Neural crest cell (in vitro differentiated cells): ENCODE measurements at regions not wholly inside any gene's neighbourhood (a gene's known extent, or its start where the extent isn't known, plus 50 kb on each side); places are given as distances from the start of the nearest gene placed in this dataset.

ENCODE experiments used
- DNase-seq: peaks from one replicate; pipeline ENCODE4 v3.0.0; 2021; ENCODE audit warnings: low read depth, mixed read lengths, low spot score
- H3K27ac Mint-ChIP-seq: one replicate; pipeline ENCODE4 v1.8.0; 2021; ENCODE audit warnings: mild to moderate bottlenecking, mixed read lengths; ENCODE audit not compliant: unreplicated experiment
- H3K27me3 Mint-ChIP-seq: 2 replicates; pipeline ENCODE4 v1.8.0; 2021; ENCODE audit warnings: low read depth, mild to moderate bottlenecking, mixed read lengths
- H3K36me3 Mint-ChIP-seq: 2 replicates; pipeline ENCODE4 v1.8.0; 2021; ENCODE audit warnings: low read depth, mild to moderate bottlenecking, mixed read lengths
- H3K4me1 Mint-ChIP-seq: 2 replicates; pipeline ENCODE4 v1.8.0; 2021; ENCODE audit warnings: mixed read lengths
- H3K4me3 Mint-ChIP-seq: one replicate; pipeline ENCODE4 v1.8.0; 2021; ENCODE audit warnings: mild to moderate bottlenecking, mixed read lengths
- H3K9me3 Mint-ChIP-seq: 2 replicates; pipeline ENCODE4 v1.8.0; 2021; ENCODE audit warnings: mixed read lengths
- TF ChIP-seq, protein P1 (sequence below): fragments of 200-600 bp; sonication (generic); conservative IDR thresholded peaks from 2 replicates; pipeline ENCODE4 v1.5.0; 2021; ENCODE audit warnings: antibody characterized with exemption, mild to moderate bottlenecking

DNA sequence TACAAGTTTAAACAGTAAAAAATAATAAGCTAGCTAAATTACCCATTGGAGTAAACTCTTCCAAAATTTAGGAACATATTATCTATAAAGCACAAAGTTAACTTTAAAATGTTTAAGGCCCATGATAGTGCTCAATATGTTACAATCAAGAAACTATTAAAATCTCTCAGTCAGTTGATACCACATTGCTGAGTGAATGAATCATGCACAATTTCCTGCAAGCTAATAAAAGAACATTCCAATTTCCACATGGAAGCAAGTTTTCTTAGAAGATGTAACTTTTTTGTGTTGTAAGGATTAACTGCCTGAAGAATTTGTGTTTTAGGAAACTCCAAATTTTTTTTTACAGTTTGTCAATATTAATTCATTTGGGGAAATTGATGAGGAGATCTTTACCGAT lies 666.6 kb downstream of the SLITRK1 start:
- no peak overlapping the region for H3K4me3 Mint-ChIP-seq
- no peaks in the 10 kb centered on the region for H3K36me3 Mint-ChIP-seq
- no peaks in the 10 kb centered on the region for H3K4me1 Mint-ChIP-seq
- no peak for DNase-seq
- no peaks in the 10 kb centered on the region for H3K27me3 Mint-ChIP-seq
- TF ChIP-seq, protein P1, sequence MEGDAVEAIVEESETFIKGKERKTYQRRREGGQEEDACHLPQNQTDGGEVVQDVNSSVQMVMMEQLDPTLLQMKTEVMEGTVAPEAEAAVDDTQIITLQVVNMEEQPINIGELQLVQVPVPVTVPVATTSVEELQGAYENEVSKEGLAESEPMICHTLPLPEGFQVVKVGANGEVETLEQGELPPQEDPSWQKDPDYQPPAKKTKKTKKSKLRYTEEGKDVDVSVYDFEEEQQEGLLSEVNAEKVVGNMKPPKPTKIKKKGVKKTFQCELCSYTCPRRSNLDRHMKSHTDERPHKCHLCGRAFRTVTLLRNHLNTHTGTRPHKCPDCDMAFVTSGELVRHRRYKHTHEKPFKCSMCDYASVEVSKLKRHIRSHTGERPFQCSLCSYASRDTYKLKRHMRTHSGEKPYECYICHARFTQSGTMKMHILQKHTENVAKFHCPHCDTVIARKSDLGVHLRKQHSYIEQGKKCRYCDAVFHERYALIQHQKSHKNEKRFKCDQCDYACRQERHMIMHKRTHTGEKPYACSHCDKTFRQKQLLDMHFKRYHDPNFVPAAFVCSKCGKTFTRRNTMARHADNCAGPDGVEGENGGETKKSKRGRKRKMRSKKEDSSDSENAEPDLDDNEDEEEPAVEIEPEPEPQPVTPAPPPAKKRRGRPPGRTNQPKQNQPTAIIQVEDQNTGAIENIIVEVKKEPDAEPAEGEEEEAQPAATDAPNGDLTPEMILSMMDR = no peak
- H3K27ac Mint-ChIP-seq = no peak overlapping the region
- H3K9me3 Mint-ChIP-seq = peaks cover 8% of the 10 kb centered on the region

DNA sequence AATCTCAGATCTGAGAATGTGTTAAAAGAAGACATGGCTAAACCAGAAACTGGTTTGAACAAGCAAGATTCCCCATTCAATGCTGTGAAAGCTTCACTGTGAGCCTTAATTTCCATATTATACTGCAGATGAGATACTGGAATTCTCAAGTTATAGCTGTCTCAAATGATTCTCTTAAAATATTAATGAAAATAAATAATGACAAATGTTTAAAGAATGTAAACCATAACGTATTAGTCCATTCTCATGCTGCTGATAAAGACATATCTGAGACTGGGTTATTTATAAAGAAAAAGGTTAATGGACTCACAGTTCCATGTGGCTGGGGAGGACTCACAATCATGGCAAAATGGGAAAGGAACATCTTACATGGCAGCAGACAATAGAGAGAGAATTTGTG lies 667.8 kb downstream of the SLITRK1 start:
- H3K27ac Mint-ChIP-seq = no peak overlapping the region
- H3K27me3 Mint-ChIP-seq = no peaks in the 10 kb centered on the region
- no peaks in the 10 kb centered on the region for H3K36me3 Mint-ChIP-seq
- no peak for DNase-seq
- TF ChIP-seq, protein P1 = no peak
- H3K4me1 Mint-ChIP-seq = no peaks in the 10 kb centered on the region
- H3K9me3 Mint-ChIP-seq = peaks cover 8% of the 10 kb centered on the region
- H3K4me3 Mint-ChIP-seq = no peak overlapping the region

DNA sequence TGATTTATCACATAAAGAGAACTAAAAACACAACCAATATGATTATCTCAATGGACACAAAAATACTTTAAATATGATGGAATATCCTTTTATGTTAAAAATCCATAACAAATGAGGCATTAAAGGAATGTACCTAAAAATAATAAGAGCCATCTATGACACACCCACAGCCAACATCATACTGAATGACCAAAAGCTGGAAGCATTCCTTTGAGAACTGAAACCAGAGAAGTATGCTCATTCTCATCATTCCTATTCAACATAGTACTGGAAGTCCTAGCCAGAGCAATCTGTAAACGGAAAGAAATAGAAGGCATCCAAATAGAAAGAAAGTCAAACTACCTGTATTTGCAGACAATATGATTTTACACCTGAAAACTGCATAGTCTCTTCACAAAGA lies 671.0 kb downstream of the SLITRK1 start:
- Mint-ChIP-seq H3K27me3 (no peaks in the 10 kb centered on the region), H3K9me3 (peaks cover 8% of the 10 kb centered on the region), H3K4me1 (no peaks in the 10 kb centered on the region), H3K36me3 (no peaks in the 10 kb centered on the region), H3K4me3 (no peak overlapping the region), H3K27ac (no peak overlapping the region)
- TF ChIP-seq, protein P1 = no peak
- DNase-seq = no peak

DNA sequence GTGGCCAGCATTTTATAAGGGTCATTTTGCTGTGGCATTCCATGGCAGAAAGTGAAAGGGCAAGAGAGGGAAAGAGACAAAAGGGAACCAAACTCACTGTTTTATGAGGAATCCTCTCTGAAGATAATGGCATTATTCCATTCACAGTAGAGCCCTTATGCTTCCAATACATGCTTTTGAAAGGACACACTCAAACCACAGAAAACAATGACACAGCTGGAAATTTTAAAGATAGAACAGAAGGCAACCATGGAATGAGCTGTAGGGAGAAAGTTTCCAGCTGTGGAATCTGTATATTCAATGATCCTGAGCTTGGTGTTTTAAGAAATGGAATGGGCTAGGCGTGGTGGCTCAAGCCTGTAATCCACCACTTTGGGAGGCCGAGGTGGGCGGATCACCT lies 677.4 kb downstream of the SLITRK1 start:
- Mint-ChIP-seq H3K4me3 (no peak overlapping the region), H3K27ac (no peak overlapping the region), H3K36me3 (peaks cover 3% of the 10 kb centered on the region), H3K9me3 (peaks cover 4% of the 10 kb centered on the region), H3K27me3 (no peaks in the 10 kb centered on the region), H3K4me1 (no peaks in the 10 kb centered on the region)
- TF ChIP-seq, protein P1 = no peak
- DNase-seq = no peak

DNA sequence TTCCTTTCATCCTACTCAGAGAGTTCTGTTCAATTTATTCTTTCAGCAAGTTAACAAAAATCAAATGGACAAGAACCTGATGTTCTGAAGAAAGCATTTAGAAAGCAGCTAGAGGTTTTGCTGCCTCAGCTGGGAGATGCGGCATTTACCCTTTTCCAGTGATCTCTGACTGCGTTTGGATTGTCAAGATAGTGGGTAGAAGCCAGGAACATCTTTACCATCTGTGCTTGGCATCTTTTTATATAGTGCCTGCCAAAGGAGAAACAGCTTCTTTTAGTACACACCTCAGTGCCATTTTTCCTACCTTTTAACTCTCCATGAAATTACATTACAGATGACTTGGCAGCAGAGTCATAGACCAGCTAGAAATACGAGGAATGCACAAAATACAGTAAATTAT lies 680.8 kb downstream of the SLITRK1 start:
- Mint-ChIP-seq H3K4me1 (no peaks in the 10 kb centered on the region), H3K36me3 (peaks cover 3% of the 10 kb centered on the region), H3K9me3 (peaks cover 4% of the 10 kb centered on the region), H3K27me3 (no peaks in the 10 kb centered on the region), H3K4me3 (no peak overlapping the region), H3K27ac (no peak overlapping the region)
- no peak for DNase-seq
- TF ChIP-seq, protein P1 = no peak

DNA sequence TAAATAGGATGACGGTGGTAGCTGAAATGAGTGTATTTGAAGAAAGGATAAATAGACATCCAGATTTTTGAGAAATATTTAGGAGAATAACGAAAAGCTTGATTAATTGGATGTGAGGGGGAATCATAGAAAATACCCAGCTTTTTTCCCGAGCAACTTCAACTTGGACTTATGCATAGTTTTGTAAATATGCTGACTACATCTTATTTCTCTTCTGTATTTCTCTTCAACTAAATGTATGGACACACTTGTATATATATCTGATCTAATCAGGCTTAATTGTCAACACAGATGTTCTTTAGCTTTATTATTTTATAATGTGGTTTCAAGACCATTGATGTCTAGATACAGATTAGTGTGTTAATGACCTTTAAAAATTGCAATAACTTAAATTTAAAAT lies 685.0 kb downstream of the SLITRK1 start:
- Mint-ChIP-seq H3K27ac (no peak overlapping the region), H3K4me3 (no peak overlapping the region), H3K36me3 (no peaks in the 10 kb centered on the region), H3K9me3 (peaks cover 2% of the 10 kb centered on the region), H3K4me1 (no peaks in the 10 kb centered on the region), H3K27me3 (no peaks in the 10 kb centered on the region)
- TF ChIP-seq, protein P1 = no peak
- no peak for DNase-seq
